ENCODE measurements at regions not wholly inside any gene's neighbourhood (a gene's known extent, or its start where the extent isn't known, plus 50 kb on each side); places are given as distances from the start of the nearest gene placed in this dataset.

GRCh38 chr14:58805057-58805456, 167.3 kb downstream of the DACT1 start:
- Histone ChIP-seq H3K4me3 (replicated peaks in 1 of 3; ENCODE audit: insufficient read depth in 1 of 3, low read depth in 1 of 3, low read length in 3 of 3) (no peak overlapping the region), H3K27ac (ENCODE audit: insufficient read depth, low read depth, low read length) (no peak overlapping the region), H3K36me3 (ENCODE audit: control insufficient read depth in 2 of 2, extremely low read depth in 1 of 2, insufficient read depth in 2 of 2, low read length in 2 of 2) (no peaks in the 10 kb centered on the region), H2AFZ (ENCODE audit: low read depth, low read length) (no peak overlapping the region), H3K9me1 (replicated peaks; ENCODE audit: control insufficient read depth, extremely low read depth, insufficient read depth, low read length) (no peaks in the 10 kb centered on the region), H3K4me1 (ENCODE audit: control insufficient read depth, extremely low read depth, insufficient read depth, low read length) (peaks cover 5% of the 10 kb centered on the region), H3K9ac (replicated peaks; ENCODE audit: extremely low read depth, insufficient read depth, low read length) (no peak overlapping the region), H3K4me2 (ENCODE audit: insufficient read depth, low read length) (no peak overlapping the region), H3K9me3 (replicated peaks; ENCODE audit: control insufficient read depth, insufficient read depth, low read length) (no peaks in the 10 kb centered on the region), H4K20me1 (replicated peaks; ENCODE audit: control insufficient read depth, extremely low read depth, insufficient read depth, low read length) (no peaks in the 10 kb centered on the region), H3K79me2 (ENCODE audit: control insufficient read depth, insufficient read depth, low read length) (no peaks in the 10 kb centered on the region), H3K27me3 (ENCODE audit: control insufficient read depth in 2 of 2, insufficient read depth in 2 of 2, low read length in 2 of 2) (peaks cover 3 to 8% of the 10 kb centered on the region in 2 experiments)
- intact Hi-C loops (cut with micrococcal nuclease), result no loop called here
- no peak for DNase-seq (ENCODE audit: low read depth, low spot score)
- POLR2A ChIA-PET, result no interaction called here
- CTCF ChIA-PET, result no interaction called here
- dilution Hi-C loops (cut with MboI; ENCODE audit: extremely low pct_ligation_motif_present, low sequenced_read_pairs), result no loop called here
- BruUV-seq (replicated peaks), result no TSS peak
- FAIRE-seq, result no peak
- TF ChIP-seq CTCF (IDR thresholded peaks at IDR 0.05; ENCODE audit: extremely low read depth in 1 of 2, insufficient read depth in 1 of 2, low read depth in 1 of 2, low read length in 2 of 2) (no peak), MYC (IDR thresholded peaks at IDR 0.05; ENCODE audit: low read depth, low read length) (no peak), EZH2 (IDR thresholded peaks at IDR 0.05; ENCODE audit: borderline replicate concordance, low read depth, low read length, severe bottlenecking) (no peak), FOS (IDR thresholded peaks at IDR 0.05; ENCODE audit: borderline replicate concordance, insufficient read depth, low read length) (no peak)

GRCh38 chr14:58805605-58806409, 168.0 kb downstream of the DACT1 start:
- dilution Hi-C loops (cut with MboI; ENCODE audit: extremely low pct_ligation_motif_present, low sequenced_read_pairs), result no loop called here
- no peak overlapping the region for H3K9ac ChIP-seq (replicated peaks; ENCODE audit: extremely low read depth, insufficient read depth, low read length)
- H3K79me2 ChIP-seq (ENCODE audit: control insufficient read depth, insufficient read depth, low read length), result no peaks in the 10 kb centered on the region
- no peaks in the 10 kb centered on the region for H4K20me1 ChIP-seq (replicated peaks; ENCODE audit: control insufficient read depth, extremely low read depth, insufficient read depth, low read length)
- H3K9me1 ChIP-seq (replicated peaks; ENCODE audit: control insufficient read depth, extremely low read depth, insufficient read depth, low read length), result no peaks in the 10 kb centered on the region
- H3K9me3 ChIP-seq (replicated peaks; ENCODE audit: control insufficient read depth, insufficient read depth, low read length), result no peaks in the 10 kb centered on the region
- no TSS peak for BruUV-seq (replicated peaks)
- peaks cover 3 to 8% of the 10 kb centered on the region in 2 experiments for H3K27me3 ChIP-seq (ENCODE audit: control insufficient read depth in 2 of 2, insufficient read depth in 2 of 2, low read length in 2 of 2)
- no peak overlapping the region for H3K4me3 ChIP-seq (replicated peaks in 1 of 3; ENCODE audit: insufficient read depth in 1 of 3, low read depth in 1 of 3, low read length in 3 of 3)
- ChIA-PET CTCF (interaction anchor here (1.5 to 2.9 kb wide), 2 partner anchors 7 to 21 kb away, joined by 6 to 9 read pairs; no protein-coding TSS in a partner anchor), POLR2A (no interaction called here)
- no peak overlapping the region for H3K4me2 ChIP-seq (ENCODE audit: insufficient read depth, low read length)
- intact Hi-C loops (cut with micrococcal nuclease), result no loop called here
- no peak overlapping the region for H3K27ac ChIP-seq (ENCODE audit: insufficient read depth, low read depth, low read length)
- no peak overlapping the region for H2AFZ ChIP-seq (ENCODE audit: low read depth, low read length)
- TF ChIP-seq EZH2 (IDR thresholded peaks at IDR 0.05; ENCODE audit: borderline replicate concordance, low read depth, low read length, severe bottlenecking) (no peak), MYC (IDR thresholded peaks at IDR 0.05; ENCODE audit: low read depth, low read length) (no peak), JUN (IDR thresholded peaks at IDR 0.05; ENCODE audit: borderline replicate concordance, insufficient read depth, insufficient read length, low read depth) (no peak), FOS (IDR thresholded peaks at IDR 0.05; ENCODE audit: borderline replicate concordance, insufficient read depth, low read length) (no peak), POLR2A (IDR thresholded peaks at IDR 0.05; ENCODE audit: low read depth, low read length) (no peak), CTCF (IDR thresholded peaks at IDR 0.05; ENCODE audit: extremely low read depth in 1 of 2, insufficient read depth in 1 of 2, low read depth in 1 of 2, low read length in 2 of 2) (no peak), GATA2 (IDR thresholded peaks at IDR 0.05; ENCODE audit: insufficient read depth, insufficient read length, low read depth, low read length) (no peak), POLR2AphosphoS5 (IDR thresholded peaks at IDR 0.05; ENCODE audit: insufficient read depth, low read depth, low read length) (no peak), MAX (IDR thresholded peaks at IDR 0.05; ENCODE audit: insufficient read depth, insufficient read length) (no peak)
- peak; percentile 46 for DNase-seq (ENCODE audit: low read depth, low spot score)
- peaks cover 5% of the 10 kb centered on the region for H3K4me1 ChIP-seq (ENCODE audit: control insufficient read depth, extremely low read depth, insufficient read depth, low read length)
- no peak for FAIRE-seq
- no peaks in the 10 kb centered on the region for H3K36me3 ChIP-seq (ENCODE audit: control insufficient read depth in 2 of 2, extremely low read depth in 1 of 2, insufficient read depth in 2 of 2, low read length in 2 of 2)
